ENCODE measurements at regions not wholly inside any gene's neighbourhood (a gene's known extent, or its start where the extent isn't known, plus 50 kb on each side); places are given as distances from the start of the nearest gene placed in this dataset.

DNA sequence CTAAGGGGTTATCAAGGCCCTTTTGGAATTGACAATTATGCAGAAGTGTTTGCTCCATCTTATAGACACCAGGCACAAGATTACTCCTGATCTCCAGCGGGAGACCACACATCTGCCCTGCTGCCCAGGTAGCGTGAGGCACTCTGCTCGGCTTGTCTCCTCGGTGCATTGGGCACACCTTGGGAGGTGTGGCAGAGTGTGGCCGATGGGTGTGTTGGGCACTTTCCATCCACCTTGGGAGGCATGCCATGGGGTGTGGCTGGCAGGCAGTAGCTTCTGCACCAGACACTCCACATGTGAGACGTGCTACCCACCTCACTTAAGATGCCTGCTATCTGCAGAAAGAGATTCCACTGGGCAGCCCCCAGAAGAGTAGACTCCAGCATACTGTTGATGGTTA lies 54.1 kb downstream of the GADD45G start:
- no peak for TF ChIP-seq POLR2A (IDR thresholded peaks at IDR 0.05)
- TF ChIP-seq, protein P1, sequence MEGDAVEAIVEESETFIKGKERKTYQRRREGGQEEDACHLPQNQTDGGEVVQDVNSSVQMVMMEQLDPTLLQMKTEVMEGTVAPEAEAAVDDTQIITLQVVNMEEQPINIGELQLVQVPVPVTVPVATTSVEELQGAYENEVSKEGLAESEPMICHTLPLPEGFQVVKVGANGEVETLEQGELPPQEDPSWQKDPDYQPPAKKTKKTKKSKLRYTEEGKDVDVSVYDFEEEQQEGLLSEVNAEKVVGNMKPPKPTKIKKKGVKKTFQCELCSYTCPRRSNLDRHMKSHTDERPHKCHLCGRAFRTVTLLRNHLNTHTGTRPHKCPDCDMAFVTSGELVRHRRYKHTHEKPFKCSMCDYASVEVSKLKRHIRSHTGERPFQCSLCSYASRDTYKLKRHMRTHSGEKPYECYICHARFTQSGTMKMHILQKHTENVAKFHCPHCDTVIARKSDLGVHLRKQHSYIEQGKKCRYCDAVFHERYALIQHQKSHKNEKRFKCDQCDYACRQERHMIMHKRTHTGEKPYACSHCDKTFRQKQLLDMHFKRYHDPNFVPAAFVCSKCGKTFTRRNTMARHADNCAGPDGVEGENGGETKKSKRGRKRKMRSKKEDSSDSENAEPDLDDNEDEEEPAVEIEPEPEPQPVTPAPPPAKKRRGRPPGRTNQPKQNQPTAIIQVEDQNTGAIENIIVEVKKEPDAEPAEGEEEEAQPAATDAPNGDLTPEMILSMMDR (IDR thresholded peaks at IDR 0.05) = no peak
